GM23248 (cell line): ENCODE measurements at regions not wholly inside any gene's neighbourhood (a gene's known extent, or its start where the extent isn't known, plus 50 kb on each side); places are given as distances from the start of the nearest gene placed in this dataset.

Source experiments
- DNase-seq: peaks from one replicate; pipeline ENCODE4 v3.0.0-alpha.2; 2015
- H2AFZ ChIP-seq: fragments of 200-600 bp; sonication (generic); 2 replicates; pipeline ENCODE4 v1.6.1; 2016; ENCODE audit warnings: antibody characterized with exemption
- H3F3A ChIP-seq: fragments of 200-600 bp; sonication (generic); 2 replicates; pipeline ENCODE4 v1.6.1; 2016; ENCODE audit warnings: mild to moderate bottlenecking, antibody characterized with exemption, mixed run types; ENCODE audit not compliant: insufficient read depth
- H3K27ac ChIP-seq: fragments of 200-600 bp; sonication (generic); 2 replicates; pipeline ENCODE4 v1.5.1; 2016; ENCODE audit warnings: mild to moderate bottlenecking
- H3K27me3 ChIP-seq: fragments of 200-600 bp; sonication (generic); replicated peaks from 2 replicates; pipeline ENCODE4 v1.6.1; 2016; ENCODE audit warnings: mild to moderate bottlenecking; ENCODE audit not compliant: insufficient read depth
- H3K36me3 ChIP-seq: fragments of 200-600 bp; sonication (generic); 2 replicates; pipeline ENCODE4 v1.6.1; 2016; ENCODE audit warnings: low read depth, mild to moderate bottlenecking
- H3K4me1 ChIP-seq: fragments of 200-600 bp; sonication (generic); 2 replicates; pipeline ENCODE4 v1.6.1; 2016; ENCODE audit warnings: mild to moderate bottlenecking; ENCODE audit not compliant: insufficient read depth
- H3K4me2 ChIP-seq: fragments of 200-600 bp; sonication (generic); one replicate; pipeline ENCODE4 v1.6.1; 2016; ENCODE audit warnings: mild to moderate bottlenecking; ENCODE audit not compliant: unreplicated experiment
- H3K4me3 ChIP-seq: fragments of 200-600 bp; sonication (generic); 2 replicates; pipeline ENCODE4 v1.5.1; 2016; ENCODE audit warnings: mild to moderate bottlenecking
- H3K79me2 ChIP-seq: fragments of 200-600 bp; sonication (generic); 2 replicates; pipeline ENCODE4 v1.6.1; 2016; ENCODE audit warnings: mild to moderate bottlenecking; ENCODE audit not compliant: insufficient read depth
- H3K9ac ChIP-seq: fragments of 200-600 bp; sonication (generic); 2 replicates; pipeline ENCODE4 v1.6.1; 2016; ENCODE audit warnings: mild to moderate bottlenecking
- H3K9me2 ChIP-seq: fragments of 200-600 bp; sonication (generic); 2 replicates; pipeline ENCODE4 v1.6.1; 2016; ENCODE audit warnings: mixed run types, mild to moderate bottlenecking, moderate library complexity; ENCODE audit not compliant: insufficient read depth
- H3K9me3 ChIP-seq: fragments of 200-600 bp; sonication (generic); one replicate; pipeline ENCODE4 v1.6.1; 2017; ENCODE audit warnings: low read depth
- H4K20me1 ChIP-seq: fragments of 200-600 bp; sonication (generic); 2 replicates; pipeline ENCODE4 v1.6.0; 2016; ENCODE audit not compliant: insufficient read depth
- EZH2 ChIP-seq: fragments of 200-600 bp; sonication (generic); IDR thresholded peaks from 2 replicates; pipeline ENCODE4 v1.6.1; 2018; ENCODE audit warnings: antibody characterized with exemption, mild to moderate bottlenecking; ENCODE audit not compliant: insufficient read depth, poor library complexity, severe bottlenecking
- EZH2phosphoT487 ChIP-seq: fragments of 200-600 bp; sonication (generic); IDR thresholded peaks from 2 replicates; pipeline ENCODE4 v1.6.1; 2018; ENCODE audit warnings: antibody characterized with exemption, moderate library complexity, mild to moderate bottlenecking, low read depth; ENCODE audit not compliant: insufficient read depth
- WGBS, 2 experiments: methylation state at CpG; one replicate each; pipeline ENCODE4 v1.1.6; 2015 to 2017; ENCODE audit warnings: low lambda C conversion rate in 2 of 2, low coverage in 1 of 2; ENCODE audit errors: missing lambda C conversion rate in 2 of 2; 5-methylcytosine and 5-hydroxymethylcytosine counted together
- in situ Hi-C: fragments of 300-500 bp; cut with MboI; formaldehyde crosslinking; loops from 2 replicates; pipeline ENCODE4 v1.15.0; 2020

GRCh38 chr7:17722798-17723197, 217.5 kb downstream of the SNX13 start:
- Histone ChIP-seq H3K9ac (no peak overlapping the region), H3K9me3 (no peaks in the 10 kb centered on the region), H3K9me2 (no peaks in the 10 kb centered on the region), H4K20me1 (no peaks in the 10 kb centered on the region), H3K27me3 (no peaks in the 10 kb centered on the region), H3F3A (no peaks in the 10 kb centered on the region), H2AFZ (no peak overlapping the region), H3K36me3 (no peaks in the 10 kb centered on the region), H3K79me2 (no peaks in the 10 kb centered on the region), H3K4me3 (no peak overlapping the region), H3K4me2 (no peak overlapping the region), H3K4me1 (no peaks in the 10 kb centered on the region), H3K27ac (no peak overlapping the region)
- TF ChIP-seq EZH2phosphoT487 (no peak), EZH2 (no peak)
- DNase-seq = no peak
- in situ Hi-C loops = no loop called here
- 62 to 71% methylated on average over 2 of the region's 2 CpGs for WGBS, 2 experiments

GRCh38 chr7:17725821-17726220, 214.5 kb downstream of the SNX13 start:
- peak; percentile 22 for DNase-seq
- H3K9me2 ChIP-seq = no peaks in the 10 kb centered on the region
- H3K4me3 ChIP-seq = no peak overlapping the region
- no peak overlapping the region for H3K9ac ChIP-seq
- in situ Hi-C loops = no loop called here
- no peak overlapping the region for H2AFZ ChIP-seq
- no peaks in the 10 kb centered on the region for H3K9me3 ChIP-seq
- 4 to 5% methylated on average over 2 of the region's 2 CpGs for WGBS, 2 experiments
- no peaks in the 10 kb centered on the region for H3K36me3 ChIP-seq
- no peaks in the 10 kb centered on the region for H3K4me1 ChIP-seq
- H3K4me2 ChIP-seq = no peak overlapping the region
- H3K79me2 ChIP-seq = no peaks in the 10 kb centered on the region
- no peaks in the 10 kb centered on the region for H3K27me3 ChIP-seq
- no peaks in the 10 kb centered on the region for H4K20me1 ChIP-seq
- no peak overlapping the region for H3K27ac ChIP-seq
- no peaks in the 10 kb centered on the region for H3F3A ChIP-seq
- TF ChIP-seq EZH2 (no peak), EZH2phosphoT487 (no peak)

GRCh38 chr7:17732083-17732482, 208.2 kb downstream of the SNX13 start:
- no peak for DNase-seq
- no peaks in the 10 kb centered on the region for H3K4me1 ChIP-seq
- no peak overlapping the region for H3K4me2 ChIP-seq
- no peaks in the 10 kb centered on the region for H4K20me1 ChIP-seq
- H2AFZ ChIP-seq = no peak overlapping the region
- in situ Hi-C loops = no loop called here
- H3K79me2 ChIP-seq = no peaks in the 10 kb centered on the region
- H3K9me3 ChIP-seq = no peaks in the 10 kb centered on the region
- no peak for TF ChIP-seq EZH2phosphoT487
- no peak for TF ChIP-seq EZH2
- H3K27ac ChIP-seq = no peak overlapping the region
- no peaks in the 10 kb centered on the region for H3K36me3 ChIP-seq
- WGBS, 2 experiments = 56 to 64% methylated on average over 3 of the region's 3 CpGs
- H3K9ac ChIP-seq = no peak overlapping the region
- no peaks in the 10 kb centered on the region for H3K9me2 ChIP-seq
- H3K4me3 ChIP-seq = no peak overlapping the region
- no peaks in the 10 kb centered on the region for H3F3A ChIP-seq
- H3K27me3 ChIP-seq = no peaks in the 10 kb centered on the region; the same call in 1 of the 2 replicates
